Uterus (tissue), 2 donors: ENCODE measurements at regions not wholly inside any gene's neighbourhood (a gene's known extent, or its start where the extent isn't known, plus 50 kb on each side); places are given as distances from the start of the nearest gene placed in this dataset.

Experiments
- POLR2A ChIP-seq, 2 donors: fragments of 450-650 bp; IDR thresholded peaks; one replicate each; pipeline ENCODE4 v1.6.1; 2016; ENCODE audit warnings: antibody characterized with exemption in 2 of 2, mild to moderate bottlenecking in 1 of 2, moderate library complexity in 1 of 2
- TF ChIP-seq, protein P1 (sequence below), 4 experiments: fragments of 200-600 bp in 2 of 4; fragments of 450-650 bp in 2 of 4; sonication (generic) in 2 of 4; IDR thresholded peaks; one replicate each; pipeline ENCODE4 v1.5.1; 2016 to 2019; ENCODE audit warnings: antibody characterized with exemption in 4 of 4, mild to moderate bottlenecking in 2 of 4, moderate library complexity in 1 of 4

GRCh38 chr14:34170882-34171281 is 220.0 kb upstream of the EGLN3 start:
- TF ChIP-seq, protein P1, sequence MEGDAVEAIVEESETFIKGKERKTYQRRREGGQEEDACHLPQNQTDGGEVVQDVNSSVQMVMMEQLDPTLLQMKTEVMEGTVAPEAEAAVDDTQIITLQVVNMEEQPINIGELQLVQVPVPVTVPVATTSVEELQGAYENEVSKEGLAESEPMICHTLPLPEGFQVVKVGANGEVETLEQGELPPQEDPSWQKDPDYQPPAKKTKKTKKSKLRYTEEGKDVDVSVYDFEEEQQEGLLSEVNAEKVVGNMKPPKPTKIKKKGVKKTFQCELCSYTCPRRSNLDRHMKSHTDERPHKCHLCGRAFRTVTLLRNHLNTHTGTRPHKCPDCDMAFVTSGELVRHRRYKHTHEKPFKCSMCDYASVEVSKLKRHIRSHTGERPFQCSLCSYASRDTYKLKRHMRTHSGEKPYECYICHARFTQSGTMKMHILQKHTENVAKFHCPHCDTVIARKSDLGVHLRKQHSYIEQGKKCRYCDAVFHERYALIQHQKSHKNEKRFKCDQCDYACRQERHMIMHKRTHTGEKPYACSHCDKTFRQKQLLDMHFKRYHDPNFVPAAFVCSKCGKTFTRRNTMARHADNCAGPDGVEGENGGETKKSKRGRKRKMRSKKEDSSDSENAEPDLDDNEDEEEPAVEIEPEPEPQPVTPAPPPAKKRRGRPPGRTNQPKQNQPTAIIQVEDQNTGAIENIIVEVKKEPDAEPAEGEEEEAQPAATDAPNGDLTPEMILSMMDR (IDR thresholded peaks at IDR 0.05), result no peak
- TF ChIP-seq POLR2A (IDR thresholded peaks at IDR 0.05), result no peak
